K562 (cell line): ENCODE measurements at regions not wholly inside any gene's neighbourhood (a gene's known extent, or its start where the extent isn't known, plus 50 kb on each side); places are given as distances from the start of the nearest gene placed in this dataset.

Experiments used
- CBFA2T2 ChIP-seq: fragments of 450-650 bp; conservative IDR thresholded peaks from 2 replicates; pipeline ENCODE4 v1.6.1; 2017; ENCODE audit warnings: mild to moderate bottlenecking
- KAT2B ChIP-seq: IDR thresholded peaks from one replicate; pipeline ENCODE4 v1.6.1; 2012; ENCODE audit warnings: low read depth, mild to moderate bottlenecking, control low read depth, inconsistent platforms, low read length, moderate library complexity
- MCM3 ChIP-seq: fragments of 450-650 bp; IDR thresholded peaks from 2 replicates; pipeline ENCODE4 v1.6.1; 2016
- NCOR1 ChIP-seq: fragments of 450-650 bp; IDR thresholded peaks from 2 replicates; pipeline ENCODE4 v1.6.1; 2016; ENCODE audit warnings: mild to moderate bottlenecking, moderate library complexity
- RBBP5 ChIP-seq: fragments of 200-600 bp; sonication (generic); IDR thresholded peaks from 2 replicates; pipeline ENCODE4 v1.6.1; 2012; ENCODE audit warnings: borderline replicate concordance, mild to moderate bottlenecking, low read length, control low read depth, inconsistent platforms; ENCODE audit not compliant: insufficient read depth, poor library complexity, severe bottlenecking
- RBM22 ChIP-seq: fragments of 200-400 bp; formaldehyde crosslinking; IDR thresholded peaks from 2 replicates; pipeline ENCODE4 v1.6.1; 2018; ENCODE audit warnings: low read length, low read depth; ENCODE audit not compliant: poor library complexity, severe bottlenecking
- TCF7 ChIP-seq: sonication (generic); IDR thresholded peaks from 2 replicates; pipeline ENCODE4 v1.6.1; 2016; ENCODE audit warnings: antibody characterized with exemption, borderline replicate concordance
- XRCC4 ChIP-seq: IDR thresholded peaks from one replicate; pipeline ENCODE4 v1.6.1; 2011; ENCODE audit not compliant: insufficient read depth, insufficient read length; ENCODE audit errors: extremely low read depth
- ZNF140 ChIP-seq: fragments of 250-450 bp; sonication (Bioruptor Pico); IDR thresholded peaks from 2 replicates; pipeline ENCODE4 v1.8.0; 2021; ENCODE audit warnings: moderate library complexity, mild to moderate bottlenecking, inconsistent platforms
- ZNF699 ChIP-seq: fragments of 250-450 bp; sonication (Bioruptor Pico); IDR thresholded peaks from 2 replicates; pipeline ENCODE4 v1.8.0; 2021; ENCODE audit warnings: mild to moderate bottlenecking, moderate library complexity; ENCODE audit not compliant: insufficient replicate concordance
- TF ChIP-seq, protein P1 (sequence below): fragments of 250-450 bp; sonication (Bioruptor Pico); IDR thresholded peaks from 2 replicates; pipeline ENCODE4 v1.5.0; 2021
- TF ChIP-seq, protein P2 (sequence below): fragments of 450-650 bp; formaldehyde crosslinking; conservative IDR thresholded peaks from 2 replicates; pipeline ENCODE4 v1.4.0; 2022; ENCODE audit warnings: mild to moderate bottlenecking, missing genetic modification characterization
- TF ChIP-seq, protein P3 (sequence below): fragments of 250-450 bp; sonication (Bioruptor Pico); IDR thresholded peaks from 2 replicates; pipeline ENCODE4 v1.5.1; 2021; ENCODE audit warnings: mild to moderate bottlenecking
- TF ChIP-seq, protein P4 (sequence below): fragments of 150-350 bp; conservative IDR thresholded peaks from 2 replicates; pipeline ENCODE4 v1.6.1; 2014; ENCODE audit warnings: low read length
- TF ChIP-seq, protein P5 (sequence below): fragments of 450-650 bp; IDR thresholded peaks from 2 replicates; pipeline ENCODE4 v1.6.1; 2016; ENCODE audit warnings: mild to moderate bottlenecking
- TF ChIP-seq, protein P6 (sequence below): fragments of 450-650 bp; conservative IDR thresholded peaks from 2 replicates; pipeline ENCODE4 v1.6.1; 2016; ENCODE audit warnings: missing genetic modification characterization, low read depth, mild to moderate bottlenecking, missing compliant biosample characterization, moderate library complexity

DNA sequence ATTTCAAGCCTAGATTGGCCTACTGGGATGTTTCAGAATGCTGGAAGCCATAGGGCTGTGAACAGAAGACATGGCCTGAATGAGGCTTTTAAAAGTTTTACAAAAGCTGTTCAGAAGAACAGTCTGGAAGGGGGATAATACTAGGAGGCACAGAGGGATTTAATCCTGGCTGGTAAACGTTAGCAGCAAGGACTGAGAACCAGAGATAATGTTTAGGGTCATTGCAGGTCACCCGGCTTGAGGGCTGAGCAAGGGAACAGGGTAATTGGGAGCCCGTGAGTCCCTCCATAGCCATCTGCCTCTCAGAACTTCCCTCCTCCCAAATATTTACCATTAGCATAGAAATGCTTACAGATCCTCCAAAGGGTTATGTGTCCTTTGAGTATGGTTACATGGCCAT is 765.4 kb downstream of the TMEM182 start (continued):
- TF ChIP-seq ZNF699 (CRISPR knock-in tag) (no peak), ZNF140 (no peak), NCOR1 (peak; percentile 51; the same call in 1 of the 2 replicates), RBBP5 (peak; percentile 45), RBM22 (no peak), KAT2B (no peak), MCM3 (no peak), TCF7 (no peak), CBFA2T2 (peak; percentile 59), XRCC4 (no peak)
- TF ChIP-seq, protein P1, sequence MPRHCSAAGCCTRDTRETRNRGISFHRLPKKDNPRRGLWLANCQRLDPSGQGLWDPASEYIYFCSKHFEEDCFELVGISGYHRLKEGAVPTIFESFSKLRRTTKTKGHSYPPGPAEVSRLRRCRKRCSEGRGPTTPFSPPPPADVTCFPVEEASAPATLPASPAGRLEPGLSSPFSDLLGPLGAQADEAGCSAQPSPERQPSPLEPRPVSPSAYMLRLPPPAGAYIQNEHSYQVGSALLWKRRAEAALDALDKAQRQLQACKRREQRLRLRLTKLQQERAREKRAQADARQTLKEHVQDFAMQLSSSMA (CRISPR knock-in tag): no peak
- TF ChIP-seq, protein P2, sequence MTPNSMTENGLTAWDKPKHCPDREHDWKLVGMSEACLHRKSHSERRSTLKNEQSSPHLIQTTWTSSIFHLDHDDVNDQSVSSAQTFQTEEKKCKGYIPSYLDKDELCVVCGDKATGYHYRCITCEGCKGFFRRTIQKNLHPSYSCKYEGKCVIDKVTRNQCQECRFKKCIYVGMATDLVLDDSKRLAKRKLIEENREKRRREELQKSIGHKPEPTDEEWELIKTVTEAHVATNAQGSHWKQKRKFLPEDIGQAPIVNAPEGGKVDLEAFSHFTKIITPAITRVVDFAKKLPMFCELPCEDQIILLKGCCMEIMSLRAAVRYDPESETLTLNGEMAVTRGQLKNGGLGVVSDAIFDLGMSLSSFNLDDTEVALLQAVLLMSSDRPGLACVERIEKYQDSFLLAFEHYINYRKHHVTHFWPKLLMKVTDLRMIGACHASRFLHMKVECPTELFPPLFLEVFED (CRISPR knock-in tag): no peak
- TF ChIP-seq, protein P3, sequence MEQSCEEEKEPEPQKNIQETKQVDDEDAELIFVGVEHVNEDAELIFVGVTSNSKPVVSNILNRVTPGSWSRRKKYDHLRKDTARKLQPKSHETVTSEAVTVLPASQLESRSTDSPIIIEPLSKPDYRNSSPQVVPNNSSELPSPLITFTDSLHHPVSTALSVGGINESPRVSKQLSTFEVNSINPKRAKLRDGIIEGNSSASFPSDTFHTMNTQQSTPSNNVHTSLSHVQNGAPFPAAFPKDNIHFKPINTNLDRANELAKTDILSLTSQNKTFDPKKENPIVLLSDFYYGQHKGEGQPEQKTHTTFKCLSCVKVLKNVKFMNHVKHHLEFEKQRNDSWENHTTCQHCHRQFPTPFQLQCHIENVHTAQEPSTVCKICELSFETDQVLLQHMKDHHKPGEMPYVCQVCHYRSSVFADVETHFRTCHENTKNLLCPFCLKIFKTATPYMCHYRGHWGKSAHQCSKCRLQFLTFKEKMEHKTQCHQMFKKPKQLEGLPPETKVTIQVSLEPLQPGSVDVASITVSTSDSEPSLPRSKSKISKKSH (CRISPR knock-in tag): no peak
- TF ChIP-seq, protein P4, sequence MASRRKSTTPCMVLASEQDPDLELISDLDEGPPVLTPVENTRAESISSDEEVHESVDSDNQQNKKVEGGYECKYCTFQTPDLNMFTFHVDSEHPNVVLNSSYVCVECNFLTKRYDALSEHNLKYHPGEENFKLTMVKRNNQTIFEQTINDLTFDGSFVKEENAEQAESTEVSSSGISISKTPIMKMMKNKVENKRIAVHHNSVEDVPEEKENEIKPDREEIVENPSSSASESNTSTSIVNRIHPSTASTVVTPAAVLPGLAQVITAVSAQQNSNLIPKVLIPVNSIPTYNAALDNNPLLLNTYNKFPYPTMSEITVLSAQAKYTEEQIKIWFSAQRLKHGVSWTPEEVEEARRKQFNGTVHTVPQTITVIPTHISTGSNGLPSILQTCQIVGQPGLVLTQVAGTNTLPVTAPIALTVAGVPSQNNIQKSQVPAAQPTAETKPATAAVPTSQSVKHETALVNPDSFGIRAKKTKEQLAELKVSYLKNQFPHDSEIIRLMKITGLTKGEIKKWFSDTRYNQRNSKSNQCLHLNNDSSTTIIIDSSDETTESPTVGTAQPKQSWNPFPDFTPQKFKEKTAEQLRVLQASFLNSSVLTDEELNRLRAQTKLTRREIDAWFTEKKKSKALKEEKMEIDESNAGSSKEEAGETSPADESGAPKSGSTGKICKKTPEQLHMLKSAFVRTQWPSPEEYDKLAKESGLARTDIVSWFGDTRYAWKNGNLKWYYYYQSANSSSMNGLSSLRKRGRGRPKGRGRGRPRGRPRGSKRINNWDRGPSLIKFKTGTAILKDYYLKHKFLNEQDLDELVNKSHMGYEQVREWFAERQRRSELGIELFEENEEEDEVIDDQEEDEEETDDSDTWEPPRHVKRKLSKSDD: no peak
- TF ChIP-seq, protein P5, sequence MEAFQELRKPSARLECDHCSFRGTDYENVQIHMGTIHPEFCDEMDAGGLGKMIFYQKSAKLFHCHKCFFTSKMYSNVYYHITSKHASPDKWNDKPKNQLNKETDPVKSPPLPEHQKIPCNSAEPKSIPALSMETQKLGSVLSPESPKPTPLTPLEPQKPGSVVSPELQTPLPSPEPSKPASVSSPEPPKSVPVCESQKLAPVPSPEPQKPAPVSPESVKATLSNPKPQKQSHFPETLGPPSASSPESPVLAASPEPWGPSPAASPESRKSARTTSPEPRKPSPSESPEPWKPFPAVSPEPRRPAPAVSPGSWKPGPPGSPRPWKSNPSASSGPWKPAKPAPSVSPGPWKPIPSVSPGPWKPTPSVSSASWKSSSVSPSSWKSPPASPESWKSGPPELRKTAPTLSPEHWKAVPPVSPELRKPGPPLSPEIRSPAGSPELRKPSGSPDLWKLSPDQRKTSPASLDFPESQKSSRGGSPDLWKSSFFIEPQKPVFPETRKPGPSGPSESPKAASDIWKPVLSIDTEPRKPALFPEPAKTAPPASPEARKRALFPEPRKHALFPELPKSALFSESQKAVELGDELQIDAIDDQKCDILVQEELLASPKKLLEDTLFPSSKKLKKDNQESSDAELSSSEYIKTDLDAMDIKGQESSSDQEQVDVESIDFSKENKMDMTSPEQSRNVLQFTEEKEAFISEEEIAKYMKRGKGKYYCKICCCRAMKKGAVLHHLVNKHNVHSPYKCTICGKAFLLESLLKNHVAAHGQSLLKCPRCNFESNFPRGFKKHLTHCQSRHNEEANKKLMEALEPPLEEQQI: no peak
- TF ChIP-seq, protein P6, sequence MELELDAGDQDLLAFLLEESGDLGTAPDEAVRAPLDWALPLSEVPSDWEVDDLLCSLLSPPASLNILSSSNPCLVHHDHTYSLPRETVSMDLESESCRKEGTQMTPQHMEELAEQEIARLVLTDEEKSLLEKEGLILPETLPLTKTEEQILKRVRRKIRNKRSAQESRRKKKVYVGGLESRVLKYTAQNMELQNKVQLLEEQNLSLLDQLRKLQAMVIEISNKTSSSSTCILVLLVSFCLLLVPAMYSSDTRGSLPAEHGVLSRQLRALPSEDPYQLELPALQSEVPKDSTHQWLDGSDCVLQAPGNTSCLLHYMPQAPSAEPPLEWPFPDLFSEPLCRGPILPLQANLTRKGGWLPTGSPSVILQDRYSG (tag): no peak
